Naive thymus-derived CD4-positive, alpha-beta T cell (primary cell): ENCODE measurements at regions not wholly inside any gene's neighbourhood (a gene's known extent, or its start where the extent isn't known, plus 50 kb on each side); places are given as distances from the start of the nearest gene placed in this dataset.

ENCODE experiments used
- ATAC-seq: fragments of 150-1000 bp; cut with Tn5 transposase; 2 replicates; pipeline ENCODE4 v1.10.0; 2021; ENCODE audit warnings: mild to moderate bottlenecking, moderate library complexity
- CTCF ChIA-PET: fragments of 350-600 bp; sonication (Branson Sonifier 250); formaldehyde crosslinking; loops from one replicate; lab custom pipeline; 2021; ENCODE audit warnings: antibody characterized with exemption; lab: Charles Lee
- POLR2A ChIA-PET: fragments of 350-600 bp; sonication (Branson Sonifier 250); formaldehyde crosslinking; loops from one replicate; lab custom pipeline; 2021; ENCODE audit warnings: antibody characterized with exemption, inconsistent platforms; lab: Charles Lee
- DNase-seq, 9 donors: peaks; one replicate each; pipeline versions ENCODE4 v3.0.0 to v3.0.0-alpha.2; 2020 to 2022; ENCODE audit warnings: mixed read lengths in 1 of 9
- H3K27ac ChIP-seq: one replicate; pipeline ENCODE4 v1.7.0; 2013; ENCODE audit warnings: mild to moderate bottlenecking, low read depth, low read length, moderate library complexity
- H3K27me3 ChIP-seq, 2 donors: one replicate each; pipeline ENCODE4 v1.7.0; 2013; ENCODE audit warnings: low read length in 2 of 2, mild to moderate bottlenecking in 2 of 2, moderate library complexity in 2 of 2; ENCODE audit not compliant: control insufficient read depth in 2 of 2, insufficient read depth in 2 of 2
- H3K36me3 ChIP-seq, 3 experiments: 1 replicate in 2 of 3; 2 replicates in 1 of 3; pipeline ENCODE4 v1.7.0; 2013; ENCODE audit warnings: low read length in 3 of 3, mild to moderate bottlenecking in 3 of 3, moderate library complexity in 1 of 3; ENCODE audit not compliant: insufficient read depth in 3 of 3, control insufficient read depth in 2 of 3
- H3K4me1 ChIP-seq, 2 donors: one replicate each; pipeline ENCODE4 v1.7.0; 2013; ENCODE audit warnings: low read length in 2 of 2, mild to moderate bottlenecking in 2 of 2, moderate library complexity in 1 of 2; ENCODE audit not compliant: control insufficient read depth in 2 of 2, insufficient read depth in 2 of 2
- H3K4me3 ChIP-seq: 2 replicates; pipeline ENCODE4 v1.7.0; 2013; ENCODE audit warnings: mild to moderate bottlenecking, low read length
- H3K9me3 ChIP-seq, 3 experiments: 1 replicate in 2 of 3; 2 replicates in 1 of 3; pipeline ENCODE4 v1.7.0; 2013; ENCODE audit warnings: low read length in 3 of 3; ENCODE audit not compliant: control insufficient read depth in 2 of 3
- H3K27ac Mint-ChIP-seq, 9 donors: one replicate each; pipeline ENCODE4 v1.8.0; 2020 to 2022; ENCODE audit warnings: mixed read lengths in 9 of 9, mild to moderate bottlenecking in 8 of 9, moderate library complexity in 5 of 9, inconsistent platforms in 2 of 9
- H3K27me3 Mint-ChIP-seq, 5 donors: one replicate each; pipeline ENCODE4 v1.8.0; 2021 to 2022; ENCODE audit warnings: mixed read lengths in 5 of 5, mild to moderate bottlenecking in 1 of 5
- H3K36me3 Mint-ChIP-seq, 5 donors: one replicate each; pipeline ENCODE4 v1.8.0; 2020 to 2022; ENCODE audit warnings: mixed read lengths in 5 of 5, mild to moderate bottlenecking in 3 of 5, inconsistent platforms in 1 of 5
- H3K4me1 Mint-ChIP-seq, 7 donors: one replicate each; pipeline ENCODE4 v1.8.0; 2020 to 2022; ENCODE audit warnings: mixed read lengths in 7 of 7, mild to moderate bottlenecking in 3 of 7, inconsistent platforms in 1 of 7
- H3K4me3 Mint-ChIP-seq, 10 donors: one replicate each; pipeline ENCODE4 v1.8.0; 2020 to 2022; ENCODE audit warnings: mild to moderate bottlenecking in 10 of 10, mixed read lengths in 10 of 10, moderate library complexity in 6 of 10, inconsistent platforms in 2 of 10
- H3K9me3 Mint-ChIP-seq, 11 donors: one replicate each; pipeline ENCODE4 v1.8.0; 2020 to 2022; ENCODE audit warnings: mixed read lengths in 11 of 11, mild to moderate bottlenecking in 4 of 11, inconsistent platforms in 1 of 11, moderate library complexity in 1 of 11
- intact Hi-C, 2 donors: fragments of 100-400 bp; cut with micrococcal nuclease; formaldehyde crosslinking; loops; one replicate each; pipeline ENCODE4 v1.15.1; 2023

GRCh38 chr7:47643716-47644400, 61.9 kb upstream of the TNS3 start:
- H3K36me3 Mint-ChIP-seq, result peaks cover 0 to 10% (median 5%) of the 10 kb centered on the region in 5 donors
- Histone ChIP-seq H3K27ac (no peak overlapping the region), H3K4me1 (peaks cover 0 to 4% of the 10 kb centered on the region in 2 donors), H3K27me3 (no peaks in the 10 kb centered on the region), H3K36me3 (no peaks in the 10 kb centered on the region), H3K9me3 (no peaks in the 10 kb centered on the region), H3K4me3 (no peak overlapping the region)
- peaks cover 0 to 33% (median 12%) of the 10 kb centered on the region in 11 donors for H3K9me3 Mint-ChIP-seq
- CTCF ChIA-PET, result no interaction called here
- peaks cover 11 to 23% (median 21%) of the 10 kb centered on the region in 7 donors for H3K4me1 Mint-ChIP-seq
- intact Hi-C loops, result no loop called here
- ATAC-seq (no peak), DNase-seq (no peak)
- peaks cover 0 to under 1% (median 0%) of the 10 kb centered on the region in 5 donors for H3K27me3 Mint-ChIP-seq
- H3K4me3 Mint-ChIP-seq, result no peak overlapping the region
- H3K27ac Mint-ChIP-seq, result no peak overlapping the region
- POLR2A ChIA-PET, result no interaction called here

GRCh38 chr7:47640265-47640664, 58.4 kb upstream of the TNS3 start:
- ChIA-PET CTCF (no interaction called here), POLR2A (no interaction called here)
- ATAC-seq, result no peak
- H3K9me3 Mint-ChIP-seq, result peaks cover 0 to 29% (median 11%) of the 10 kb centered on the region in 11 donors
- no peaks in the 10 kb centered on the region for H3K4me1 ChIP-seq
- no peaks in the 10 kb centered on the region for H3K27me3 ChIP-seq
- peaks cover 0 to 10% (median 5%) of the 10 kb centered on the region in 5 donors for H3K36me3 Mint-ChIP-seq
- peaks cover 0 to 4% (median 0%) of the 10 kb centered on the region in 5 donors for H3K27me3 Mint-ChIP-seq
- H3K4me3 ChIP-seq, result no peak overlapping the region
- H3K27ac ChIP-seq, result no peak overlapping the region
- DNase-seq, result no peak
- no peaks in the 10 kb centered on the region for H3K9me3 ChIP-seq
- intact Hi-C loops, result no loop called here
- no peak overlapping the region for H3K27ac Mint-ChIP-seq
- no peaks in the 10 kb centered on the region for H3K36me3 ChIP-seq
- H3K4me1 Mint-ChIP-seq, result peaks cover 0 to 4% (median 0%) of the 10 kb centered on the region in 7 donors
- no peak overlapping the region for H3K4me3 Mint-ChIP-seq

- Histone ChIP-seq H3K9me3 (no peaks in the 10 kb centered on the region), H3K36me3 (no peaks in the 10 kb centered on the region), H3K27ac (no peak overlapping the region), H3K4me3 (no peak overlapping the region), H3K27me3 (no peaks in the 10 kb centered on the region), H3K4me1 (no peaks in the 10 kb centered on the region)
- H3K4me3 Mint-ChIP-seq, result no peak overlapping the region
- peaks cover 0 to 4% (median 0%) of the 10 kb centered on the region in 7 donors for H3K4me1 Mint-ChIP-seq
- POLR2A ChIA-PET, result no interaction called here
- CTCF ChIA-PET, result no interaction called here
- DNase-seq, result no peak
- no peak for ATAC-seq
- intact Hi-C loops, result no loop called here
- no peak overlapping the region for H3K27ac Mint-ChIP-seq
- H3K27me3 Mint-ChIP-seq, result peaks cover 0 to 4% (median 0%) of the 10 kb centered on the region in 5 donors
- peaks cover 0 to 23% (median 9%) of the 10 kb centered on the region in 11 donors for H3K9me3 Mint-ChIP-seq
- H3K36me3 Mint-ChIP-seq, result peaks cover 0 to 10% (median 2%) of the 10 kb centered on the region in 5 donors
Measured at GRCh38 chr7:47639495-47640110, 57.7 kb upstream of the TNS3 start.

- POLR2A ChIA-PET, result no interaction called here
- no peak overlapping the region for H3K4me3 Mint-ChIP-seq
Measured at GRCh38 chr7:47638679-47639315, 56.9 kb upstream of the TNS3 start.

GRCh38 chr7:47636433-47637175, 54.7 kb upstream of the TNS3 start:
- Mint-ChIP-seq H3K27ac (peak overlapping the region in 1 of 9 donors; percentile 52), H3K27me3 (peaks cover 0 to 8% (median 0%) of the 10 kb centered on the region in 5 donors), H3K4me3 (no peak overlapping the region), H3K9me3 (peaks cover 0 to 6% (median 0%) of the 10 kb centered on the region in 11 donors), H3K36me3 (no peaks in the 10 kb centered on the region), H3K4me1 (peaks cover 0 to 5% (median 0%) of the 10 kb centered on the region in 7 donors)
- no peaks in the 10 kb centered on the region for H3K36me3 ChIP-seq
- H3K27me3 ChIP-seq, result no peaks in the 10 kb centered on the region
- intact Hi-C loops, result no loop called here
- CTCF ChIA-PET, result no interaction called here
- ATAC-seq (no peak), DNase-seq (no peak)
- no peaks in the 10 kb centered on the region for H3K4me1 ChIP-seq
- POLR2A ChIA-PET, result no interaction called here
- no peak overlapping the region for H3K27ac ChIP-seq
- no peak overlapping the region for H3K4me3 ChIP-seq
- no peaks in the 10 kb centered on the region for H3K9me3 ChIP-seq

More at GRCh38 chr7:47638679-47639315, 56.9 kb upstream of the TNS3 start:
- H3K4me1 ChIP-seq, result no peaks in the 10 kb centered on the region
- Mint-ChIP-seq H3K27me3 (peaks cover 0 to 4% (median 0%) of the 10 kb centered on the region in 5 donors), H3K9me3 (peaks cover 0 to 18% (median 6%) of the 10 kb centered on the region in 11 donors), H3K36me3 (peaks cover 0 to 5% (median 2%) of the 10 kb centered on the region in 5 donors), H3K4me1 (peaks cover 0 to 4% (median 0%) of the 10 kb centered on the region in 7 donors), H3K27ac (no peak overlapping the region)
- no peak for DNase-seq
- H3K4me3 ChIP-seq, result no peak overlapping the region
- intact Hi-C loops, result no loop called here
- H3K36me3 ChIP-seq, result no peaks in the 10 kb centered on the region
- no peaks in the 10 kb centered on the region for H3K9me3 ChIP-seq
- ATAC-seq, result no peak
- H3K27me3 ChIP-seq, result no peaks in the 10 kb centered on the region
- H3K27ac ChIP-seq, result no peak overlapping the region
- CTCF ChIA-PET, result no interaction called here

- no peak overlapping the region for H3K27ac ChIP-seq
- no peak overlapping the region for H3K27ac Mint-ChIP-seq
- CTCF ChIA-PET, result no interaction called here
- H3K36me3 Mint-ChIP-seq, result no peaks in the 10 kb centered on the region
- no peaks in the 10 kb centered on the region for H3K9me3 ChIP-seq
- no peaks in the 10 kb centered on the region for H3K27me3 ChIP-seq
- no peak overlapping the region for H3K4me3 ChIP-seq
- peaks cover 0 to 8% (median 0%) of the 10 kb centered on the region in 5 donors for H3K27me3 Mint-ChIP-seq
- H3K4me1 Mint-ChIP-seq, result peaks cover 0 to 5% (median 0%) of the 10 kb centered on the region in 7 donors
- H3K4me3 Mint-ChIP-seq, result no peak overlapping the region
- no peaks in the 10 kb centered on the region for H3K4me1 ChIP-seq
- no peaks in the 10 kb centered on the region for H3K36me3 ChIP-seq
- ATAC-seq (no peak), DNase-seq (no peak)
- intact Hi-C loops, result no loop called here
- POLR2A ChIA-PET, result no interaction called here
- peaks cover 0 to 6% (median 0%) of the 10 kb centered on the region in 11 donors for H3K9me3 Mint-ChIP-seq
Measured at GRCh38 chr7:47636081-47636432, 54.1 kb upstream of the TNS3 start.
